K562 (cell line): ENCODE measurements at regions not wholly inside any gene's neighbourhood (a gene's known extent, or its start where the extent isn't known, plus 50 kb on each side); places are given as distances from the start of the nearest gene placed in this dataset.

Source experiments
- ARID3A ChIP-seq: IDR thresholded peaks from 2 replicates; pipeline ENCODE4 v1.6.1; 2012; ENCODE audit warnings: low read depth, low read length, improper control_type of control experiment, borderline replicate concordance
- BRF2 ChIP-seq: IDR thresholded peaks from 3 replicates; pipeline ENCODE4 v1.6.1; 2011; ENCODE audit warnings: borderline replicate concordance, mild to moderate bottlenecking; ENCODE audit not compliant: insufficient read length, insufficient read depth
- PATZ1 ChIP-seq: fragments of 250-450 bp; sonication (Bioruptor Pico); IDR thresholded peaks from 2 replicates; pipeline ENCODE4 v1.5.0; 2020; ENCODE audit warnings: mild to moderate bottlenecking, borderline replicate concordance
- RNF219 ChIP-seq: fragments of 250-450 bp; sonication (Bioruptor Pico); IDR thresholded peaks from 2 replicates; pipeline ENCODE4 v1.5.0; 2022; ENCODE audit warnings: mild to moderate bottlenecking
- TFAM ChIP-seq: fragments of 250-450 bp; sonication (Bioruptor Pico); conservative IDR thresholded peaks from 2 replicates; pipeline ENCODE4 v1.5.0; 2021; ENCODE audit warnings: mild to moderate bottlenecking, moderate library complexity
- ZNF592 ChIP-seq: fragments of 450-650 bp; IDR thresholded peaks from 2 replicates; pipeline ENCODE4 v1.6.1; 2017; ENCODE audit warnings: antibody characterized with exemption, mild to moderate bottlenecking

GRCh38 chr12:111276146-111276545, 92.7 kb downstream of the PHETA1 start (continued):
- TF ChIP-seq TFAM (CRISPR knock-in tag) (no peak), ZNF592 (no peak), PATZ1 (no peak), BRF2 (no peak), ARID3A (no peak), RNF219 (CRISPR knock-in tag) (no peak)
- TF ChIP-seq, all 486 proteins: peak for 0
